ENCODE measurements at regions not wholly inside any gene's neighbourhood (a gene's known extent, or its start where the extent isn't known, plus 50 kb on each side); places are given as distances from the start of the nearest gene placed in this dataset.

- TF ChIP-seq, protein P1, sequence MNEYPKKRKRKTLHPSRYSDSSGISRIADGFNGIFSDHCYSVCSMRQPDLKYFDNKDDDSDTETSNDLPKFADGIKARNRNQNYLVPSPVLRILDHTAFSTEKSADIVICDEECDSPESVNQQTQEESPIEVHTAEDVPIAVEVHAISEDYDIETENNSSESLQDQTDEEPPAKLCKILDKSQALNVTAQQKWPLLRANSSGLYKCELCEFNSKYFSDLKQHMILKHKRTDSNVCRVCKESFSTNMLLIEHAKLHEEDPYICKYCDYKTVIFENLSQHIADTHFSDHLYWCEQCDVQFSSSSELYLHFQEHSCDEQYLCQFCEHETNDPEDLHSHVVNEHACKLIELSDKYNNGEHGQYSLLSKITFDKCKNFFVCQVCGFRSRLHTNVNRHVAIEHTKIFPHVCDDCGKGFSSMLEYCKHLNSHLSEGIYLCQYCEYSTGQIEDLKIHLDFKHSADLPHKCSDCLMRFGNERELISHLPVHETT (tag by site-specific recombination; IDR thresholded peaks at IDR 0.05): no peak
- TF ChIP-seq ZNF391 (tag by site-specific recombination; IDR thresholded peaks at IDR 0.05; ENCODE audit: borderline replicate concordance, low read depth) (no peak), ZNF223 (tag by site-specific recombination; IDR thresholded peaks at IDR 0.05) (no peak), ZNF548 (tag by site-specific recombination; IDR thresholded peaks at IDR 0.05) (no peak), ZNF558 (tag by site-specific recombination; IDR thresholded peaks at IDR 0.05) (no peak)
- Histone ChIP-seq H3K27ac (ENCODE audit: extremely low read depth, low read depth, low read length) (no peak overlapping the region), H3K4me3 (ENCODE audit: low read depth, low read length) (no peak overlapping the region), H3K36me3 (ENCODE audit: control insufficient read depth in 2 of 2, insufficient read depth in 1 of 2, low read length in 2 of 2) (no peaks in the 10 kb centered on the region), H3K4me1 (ENCODE audit: control insufficient read depth, insufficient read depth, low read length) (no peaks in the 10 kb centered on the region), H3K9me3 (ENCODE audit: control insufficient read depth, insufficient read depth, low read depth, low read length) (no peaks in the 10 kb centered on the region)
- POLR2A ChIA-PET: no interaction called here
- CTCF ChIA-PET: interaction anchor here (0.7 kb wide), 1 partner anchor 93 kb away, joined by 3 read pairs; no protein-coding TSS in a partner anchor
These were observed 52.4 kb upstream of the ATF7IP2 start for GRCh38 chr16:10333321-10334032.

- H3K36me3 ChIP-seq (ENCODE audit: control insufficient read depth in 2 of 2, insufficient read depth in 1 of 2, low read length in 2 of 2): no peaks in the 10 kb centered on the region
- TF ChIP-seq ZNF174 (tag by site-specific recombination; IDR thresholded peaks at IDR 0.05) (no peak), SP7 (tag by site-specific recombination; IDR thresholded peaks at IDR 0.05) (no peak), ZNF26 (tag by site-specific recombination; IDR thresholded peaks at IDR 0.05) (no peak), ZNF140 (tag by site-specific recombination; IDR thresholded peaks at IDR 0.05) (no peak), ZNF133 (tag by site-specific recombination; IDR thresholded peaks at IDR 0.05) (no peak), ZNF19 (tag by site-specific recombination; IDR thresholded peaks at IDR 0.05; ENCODE audit: low read depth) (no peak), TRIM28 (IDR thresholded peaks at IDR 0.05; ENCODE audit: borderline replicate concordance, low read length) (no peak), BCL11A (tag by site-specific recombination; IDR thresholded peaks at IDR 0.05; ENCODE audit: low read depth) (no peak), PBX3 (CRISPR knock-in tag; IDR thresholded peaks at IDR 0.05) (no peak), ZBTB7A (tag by site-specific recombination; IDR thresholded peaks at IDR 0.05; ENCODE audit: low read depth) (no peak), IKZF3 (tag by site-specific recombination; IDR thresholded peaks at IDR 0.05) (no peak), MZF1 (tag by site-specific recombination; IDR thresholded peaks at IDR 0.05; ENCODE audit: borderline replicate concordance) (no peak)
- TF ChIP-seq, protein P2, sequence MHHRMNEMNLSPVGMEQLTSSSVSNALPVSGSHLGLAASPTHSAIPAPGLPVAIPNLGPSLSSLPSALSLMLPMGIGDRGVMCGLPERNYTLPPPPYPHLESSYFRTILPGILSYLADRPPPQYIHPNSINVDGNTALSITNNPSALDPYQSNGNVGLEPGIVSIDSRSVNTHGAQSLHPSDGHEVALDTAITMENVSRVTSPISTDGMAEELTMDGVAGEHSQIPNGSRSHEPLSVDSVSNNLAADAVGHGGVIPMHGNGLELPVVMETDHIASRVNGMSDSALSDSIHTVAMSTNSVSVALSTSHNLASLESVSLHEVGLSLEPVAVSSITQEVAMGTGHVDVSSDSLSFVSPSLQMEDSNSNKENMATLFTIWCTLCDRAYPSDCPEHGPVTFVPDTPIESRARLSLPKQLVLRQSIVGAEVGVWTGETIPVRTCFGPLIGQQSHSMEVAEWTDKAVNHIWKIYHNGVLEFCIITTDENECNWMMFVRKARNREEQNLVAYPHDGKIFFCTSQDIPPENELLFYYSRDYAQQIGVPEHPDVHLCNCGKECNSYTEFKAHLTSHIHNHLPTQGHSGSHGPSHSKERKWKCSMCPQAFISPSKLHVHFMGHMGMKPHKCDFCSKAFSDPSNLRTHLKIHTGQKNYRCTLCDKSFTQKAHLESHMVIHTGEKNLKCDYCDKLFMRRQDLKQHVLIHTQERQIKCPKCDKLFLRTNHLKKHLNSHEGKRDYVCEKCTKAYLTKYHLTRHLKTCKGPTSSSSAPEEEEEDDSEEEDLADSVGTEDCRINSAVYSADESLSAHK (tag by site-specific recombination; IDR thresholded peaks at IDR 0.05): no peak
- TF ChIP-seq, protein P3, sequence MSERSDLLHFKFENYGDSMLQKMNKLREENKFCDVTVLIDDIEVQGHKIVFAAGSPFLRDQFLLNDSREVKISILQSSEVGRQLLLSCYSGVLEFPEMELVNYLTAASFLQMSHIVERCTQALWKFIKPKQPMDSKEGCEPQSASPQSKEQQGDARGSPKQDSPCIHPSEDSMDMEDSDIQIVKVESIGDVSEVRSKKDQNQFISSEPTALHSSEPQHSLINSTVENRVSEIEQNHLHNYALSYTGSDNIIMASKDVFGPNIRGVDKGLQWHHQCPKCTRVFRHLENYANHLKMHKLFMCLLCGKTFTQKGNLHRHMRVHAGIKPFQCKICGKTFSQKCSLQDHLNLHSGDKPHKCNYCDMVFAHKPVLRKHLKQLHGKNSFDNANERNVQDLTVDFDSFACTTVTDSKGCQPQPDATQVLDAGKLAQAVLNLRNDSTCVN (tag by site-specific recombination; optimal IDR thresholded peaks at IDR 0.05): no peak
- H3K4me1 ChIP-seq (ENCODE audit: control insufficient read depth, insufficient read depth, low read length): no peaks in the 10 kb centered on the region
- ChIA-PET CTCF (interaction anchor here (1.4 kb wide), 1 partner anchor 156 kb away, joined by 3 read pairs; no protein-coding TSS in a partner anchor), POLR2A (no interaction called here)
- H3K4me3 ChIP-seq (ENCODE audit: low read depth, low read length): no peak overlapping the region
- no peaks in the 10 kb centered on the region for H3K9me3 ChIP-seq (ENCODE audit: control insufficient read depth, insufficient read depth, low read depth, low read length)
- no peak overlapping the region for H3K27ac ChIP-seq (ENCODE audit: extremely low read depth, low read depth, low read length)
These were observed 50.2 kb upstream of the ATF7IP2 start for GRCh38 chr16:10335681-10336080.
